HG03196 (cell line): ENCODE measurements at regions not wholly inside any gene's neighbourhood (a gene's known extent, or its start where the extent isn't known, plus 50 kb on each side); places are given as distances from the start of the nearest gene placed in this dataset.

Experiments used
- ATAC-seq: cut with Tn5 transposase; IDR thresholded peaks from one replicate; pipeline ENCODE4 v1.9.1; 2021; ENCODE audit not compliant: unreplicated experiment

DNA sequence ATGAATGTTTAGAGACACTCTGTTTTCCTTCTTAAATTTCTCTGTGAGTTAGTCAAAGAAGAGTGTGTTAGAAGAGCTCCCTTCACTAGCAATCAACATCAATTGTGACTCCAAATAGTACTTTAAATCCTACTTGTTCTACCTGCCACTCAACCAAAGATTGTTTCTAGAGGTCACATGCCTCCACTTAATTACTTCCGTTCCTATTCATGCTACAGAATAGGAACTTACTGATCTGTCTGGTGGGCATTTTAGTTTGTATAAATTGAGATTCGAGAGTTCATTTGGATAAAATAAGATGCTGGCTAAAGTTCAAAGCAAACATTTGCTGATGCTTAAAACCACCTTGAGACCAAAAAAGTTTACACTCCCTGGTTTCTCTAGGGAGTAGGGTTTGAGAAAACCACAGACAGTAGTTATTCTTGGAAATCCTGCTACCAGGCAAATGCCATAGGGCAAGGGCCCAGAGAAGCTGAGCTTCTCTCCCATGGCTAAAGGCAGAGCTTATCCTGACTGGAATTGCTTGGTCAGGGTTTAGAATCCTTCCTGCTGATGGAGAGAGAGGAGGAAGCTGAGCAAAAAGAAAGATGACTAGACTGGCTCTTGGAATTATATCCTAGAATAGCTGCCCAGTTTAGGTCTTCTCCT is 389.6 kb upstream of the ATP2B1 start:
- no peak for ATAC-seq

DNA sequence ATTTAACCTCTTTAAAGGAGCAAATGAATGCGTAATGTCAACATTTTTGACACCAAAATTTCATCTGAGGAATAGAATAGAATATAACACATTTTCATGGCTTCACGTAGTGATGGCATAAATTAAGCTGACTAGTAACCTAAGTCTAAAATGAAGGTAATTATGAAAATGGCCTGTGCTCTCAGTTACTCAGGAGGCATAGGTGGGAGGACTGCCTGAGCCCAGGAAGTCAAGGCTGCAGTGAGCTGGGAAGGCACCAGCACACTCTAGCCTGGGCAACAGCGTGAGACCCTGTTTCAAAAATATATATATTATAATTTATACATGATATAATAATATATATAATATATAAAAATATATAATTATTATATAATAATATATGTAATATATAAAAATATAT is 383.2 kb upstream of the ATP2B1 start:
- ATAC-seq, result no peak

DNA sequence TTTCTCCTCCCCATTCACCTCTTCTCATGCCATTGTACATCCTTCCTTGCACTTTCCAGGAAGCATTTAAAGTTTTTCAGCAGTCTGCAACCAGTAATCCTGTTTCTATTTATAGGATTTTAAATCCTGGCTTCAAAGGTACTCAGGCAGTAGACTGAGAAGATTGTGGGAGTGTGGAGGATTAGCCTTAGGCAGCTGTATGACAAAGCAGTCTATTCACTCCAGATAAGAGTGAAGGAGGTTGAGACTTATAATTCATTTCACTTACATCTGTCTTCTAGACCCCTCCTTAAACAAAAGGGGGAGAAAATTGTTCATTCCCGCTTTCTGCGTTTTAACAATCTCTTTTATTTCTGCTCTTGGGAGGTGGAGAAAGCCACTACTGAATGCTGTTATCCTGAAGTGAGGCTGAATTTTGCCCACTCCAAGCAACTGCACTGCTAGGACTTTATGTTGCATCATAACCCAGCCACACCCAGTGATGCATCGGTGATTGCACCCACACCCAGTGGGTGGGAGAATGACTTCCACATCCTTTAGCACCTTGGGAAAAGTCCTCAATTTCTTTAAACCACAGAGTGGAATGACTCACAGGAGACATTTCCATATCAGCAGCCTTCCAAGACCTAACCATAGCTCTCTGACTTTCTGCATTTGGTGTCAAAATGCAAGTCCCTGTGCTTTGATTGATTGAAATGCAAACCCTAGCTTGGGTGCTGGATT is 382.5 kb upstream of the ATP2B1 start:
- no peak for ATAC-seq

DNA sequence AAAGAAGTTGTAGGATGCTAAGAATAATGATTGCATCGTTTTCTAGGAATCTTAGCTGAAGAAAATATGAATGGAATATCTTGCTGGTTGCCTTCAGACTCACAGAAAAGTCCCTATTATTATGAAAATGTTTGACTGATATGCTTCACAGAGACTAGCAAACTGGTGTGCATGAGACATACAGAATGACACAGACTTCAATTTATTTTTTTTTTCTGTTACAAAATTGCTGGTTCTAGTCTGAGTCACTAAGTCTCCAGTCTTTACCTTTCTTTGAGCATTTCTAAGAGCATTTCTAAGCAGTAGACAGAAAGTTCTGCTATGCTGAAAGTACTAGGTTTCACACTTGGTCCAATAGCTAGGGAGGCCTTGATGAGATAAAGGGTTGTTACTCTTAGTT is 377.6 kb upstream of the ATP2B1 start:
- ATAC-seq, result no peak

DNA sequence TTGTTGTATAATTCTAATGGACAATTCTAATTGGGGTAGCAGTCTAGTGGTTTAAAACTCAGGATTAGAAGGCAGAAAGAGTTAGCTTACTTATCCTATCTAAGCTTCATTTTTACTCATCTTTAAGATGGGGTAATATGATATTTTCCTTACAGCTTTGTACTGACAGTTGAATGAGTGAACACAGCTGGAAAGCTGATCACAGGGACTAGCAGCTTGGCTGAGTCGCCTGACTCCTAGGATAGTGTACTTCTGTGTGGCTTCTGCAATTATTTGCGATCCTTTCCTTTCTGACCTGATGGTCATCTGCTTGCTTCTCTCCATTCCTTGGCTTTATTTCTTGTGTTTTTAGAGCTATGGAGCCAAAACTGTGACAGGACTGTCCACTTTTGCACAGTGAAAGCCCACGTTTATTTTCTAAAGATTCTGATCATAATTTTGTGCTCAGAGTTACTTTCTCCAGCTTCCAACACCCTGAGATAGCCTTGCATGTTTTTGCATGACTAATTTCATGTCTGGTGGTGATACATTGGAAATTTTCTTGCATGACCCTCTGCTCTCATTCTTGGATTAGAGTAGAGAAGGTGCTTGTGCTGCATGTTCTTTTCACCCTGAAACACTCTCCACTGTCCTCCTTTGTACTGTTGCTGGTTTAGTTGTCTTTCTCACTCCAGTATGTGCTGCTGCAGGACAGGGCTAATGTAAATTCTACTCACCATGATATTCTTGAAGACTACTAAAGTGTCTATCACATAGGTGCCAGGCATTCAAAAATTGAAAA is 377.0 kb upstream of the ATP2B1 start:
- ATAC-seq, result no peak

DNA sequence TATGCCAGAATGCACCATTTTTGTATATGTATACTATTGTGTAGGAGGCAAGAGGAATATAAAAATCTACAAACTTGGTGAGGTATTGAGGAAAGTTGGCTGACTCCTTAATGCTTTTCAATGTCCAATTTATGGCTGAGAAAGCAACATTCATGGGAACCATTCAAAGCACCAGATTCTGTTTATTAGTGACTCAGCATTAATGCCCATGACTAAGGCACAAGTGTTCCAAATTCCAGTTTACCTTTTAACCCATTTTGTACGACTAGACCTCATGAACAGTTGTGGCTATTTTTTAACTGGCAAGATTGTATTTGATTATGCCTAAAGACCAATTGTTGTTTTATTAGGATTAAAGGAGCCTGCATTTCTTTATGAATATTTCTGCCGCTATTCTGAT is 375.4 kb upstream of the ATP2B1 start:
- ATAC-seq, result no peak

DNA sequence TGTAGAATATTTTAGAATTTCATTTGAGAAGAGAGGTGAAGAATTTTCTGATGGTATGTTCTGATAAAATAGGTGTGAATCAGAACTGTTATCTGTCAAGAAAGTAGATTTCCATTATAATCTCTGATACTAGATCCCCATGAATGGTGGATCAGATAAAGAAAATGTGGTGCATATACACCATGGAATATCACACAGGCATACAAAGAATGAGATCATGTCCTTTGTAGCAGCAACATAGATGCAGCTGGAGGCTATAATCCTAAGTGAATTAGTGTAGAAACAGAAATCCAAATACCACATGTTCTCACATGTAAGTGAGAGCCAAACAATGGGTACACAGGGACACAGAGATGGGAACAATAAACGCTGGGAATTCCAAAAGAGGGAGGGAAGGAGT is 372.0 kb upstream of the ATP2B1 start:
- ATAC-seq, result no peak

DNA sequence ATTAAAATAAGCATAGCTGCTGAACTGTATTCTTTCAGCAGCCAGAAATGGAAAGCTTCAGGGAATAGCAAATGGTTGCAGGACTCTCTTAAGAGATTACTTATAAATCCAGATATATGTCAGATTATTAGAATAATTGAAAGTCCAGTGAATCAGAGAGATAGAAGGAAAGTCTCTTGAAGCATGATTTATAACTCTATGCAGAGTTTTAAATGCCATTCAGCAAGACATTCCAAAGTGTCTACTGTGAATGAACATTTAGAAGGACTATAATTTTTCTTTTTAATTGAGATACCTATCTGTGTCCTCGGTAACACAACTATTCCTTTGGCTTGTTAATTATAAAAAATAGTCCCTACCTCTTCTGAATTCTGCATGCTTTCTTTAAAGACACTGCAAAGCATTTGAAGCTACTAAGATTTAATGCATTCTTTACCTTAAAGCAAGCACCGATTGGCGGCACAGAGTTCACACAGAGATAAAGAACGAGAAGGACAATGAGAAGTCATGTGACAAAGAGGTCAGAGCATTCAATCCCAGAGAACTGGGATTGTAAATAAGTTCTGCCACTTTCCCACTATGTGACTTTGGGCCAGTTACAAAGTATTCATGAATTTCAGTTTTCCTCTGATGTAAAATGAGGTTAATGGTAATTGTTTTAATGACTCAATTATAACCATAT is 371.0 kb upstream of the ATP2B1 start:
- ATAC-seq, result no peak

DNA sequence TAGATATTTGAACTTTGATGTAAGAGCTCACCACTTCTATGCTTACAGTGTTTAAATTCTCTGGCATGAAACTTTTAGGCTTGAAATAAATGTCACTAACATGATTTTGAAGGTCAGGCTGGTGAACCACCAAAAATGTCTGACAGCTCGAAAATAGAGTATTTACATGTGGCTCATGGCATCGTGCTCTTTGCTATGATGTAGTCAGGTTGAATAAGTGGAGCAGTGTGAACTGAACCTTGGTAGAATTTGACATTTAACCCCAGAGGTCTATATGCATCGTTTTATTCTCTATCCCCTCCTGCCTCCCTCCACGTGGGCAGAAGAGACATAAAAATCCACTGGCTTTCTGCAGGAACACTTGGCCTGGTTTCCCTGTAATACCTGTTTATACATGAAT is 369.7 kb upstream of the ATP2B1 start:
- no peak for ATAC-seq

DNA sequence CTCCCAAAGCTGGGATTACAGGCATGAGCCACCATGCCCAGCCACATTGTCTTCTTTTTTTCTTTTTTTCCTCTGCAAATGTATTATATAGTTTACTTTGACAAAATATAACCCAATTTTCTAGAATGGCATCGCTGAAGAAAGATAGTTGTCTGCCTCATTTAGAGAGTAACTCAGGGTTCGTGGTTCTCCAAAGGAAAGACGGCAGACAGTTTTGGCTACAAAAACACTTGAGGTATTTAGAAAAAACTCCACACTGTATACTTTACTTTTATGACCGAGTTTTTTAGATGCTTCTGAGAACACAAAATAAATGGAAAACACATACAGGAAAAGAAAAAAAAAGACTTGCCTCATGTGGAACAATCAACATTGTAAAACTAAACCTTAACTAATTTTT is 369.1 kb upstream of the ATP2B1 start:
- ATAC-seq, result no peak

DNA sequence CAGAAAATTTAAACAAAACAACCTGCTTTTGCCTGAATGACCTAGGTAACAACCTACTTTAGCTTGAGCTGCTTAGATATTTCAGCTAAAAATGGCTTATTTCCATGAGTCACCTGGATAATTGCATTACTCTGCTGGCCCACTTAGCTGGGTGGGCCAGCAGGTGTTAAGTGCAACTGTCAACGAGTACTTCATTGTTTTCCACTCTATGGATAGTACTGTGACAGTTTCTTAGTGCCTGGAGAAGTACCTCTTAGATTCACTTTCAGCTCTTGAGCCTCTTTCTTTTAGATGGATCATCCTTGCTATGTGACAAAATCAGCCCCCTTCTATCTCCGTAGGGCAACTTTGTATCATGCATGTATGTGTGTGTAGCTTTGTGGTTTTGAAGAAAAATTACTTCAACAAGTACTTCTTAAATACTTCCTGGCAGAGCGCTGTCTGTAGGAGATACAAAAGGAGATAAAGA is 368.2 kb upstream of the ATP2B1 start:
- no peak for ATAC-seq

DNA sequence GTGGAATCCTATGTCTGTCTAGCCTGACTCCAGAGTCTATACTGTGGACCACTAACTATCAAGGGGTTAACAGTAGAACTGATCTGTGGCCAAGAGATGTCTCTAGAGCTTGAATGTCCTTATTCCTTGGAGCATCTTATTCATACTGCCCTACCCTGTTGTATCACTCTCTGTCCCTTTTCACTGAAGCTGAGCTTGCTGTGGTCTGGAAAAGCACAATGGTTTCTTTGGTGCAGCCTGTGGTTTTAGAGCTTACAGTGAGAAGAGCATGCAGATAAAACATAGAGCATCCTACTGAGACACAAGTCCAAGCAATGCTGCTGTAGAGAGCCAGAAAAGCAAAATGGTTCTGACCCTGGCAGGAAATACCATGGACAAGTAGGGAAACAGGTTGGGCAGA is 367.0 kb upstream of the ATP2B1 start:
- no peak for ATAC-seq

DNA sequence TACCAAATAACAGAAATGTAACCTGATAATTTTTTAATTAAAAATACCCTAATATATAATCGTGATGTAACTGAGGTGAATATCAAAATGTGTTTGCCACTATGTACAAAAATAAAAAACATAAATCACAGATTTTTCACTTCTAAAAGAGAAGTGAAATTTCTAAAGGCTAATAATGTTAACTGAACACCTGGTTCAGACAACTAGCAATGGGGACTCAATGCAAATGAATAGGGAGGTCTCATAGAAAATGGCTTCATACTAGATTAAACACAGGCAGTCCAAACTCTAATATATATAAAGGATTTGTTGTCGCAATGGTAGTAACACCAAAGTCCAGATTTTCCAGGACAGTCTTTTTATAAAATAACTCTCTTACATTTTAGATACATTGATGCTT is 365.4 kb upstream of the ATP2B1 start:
- ATAC-seq, result no peak

DNA sequence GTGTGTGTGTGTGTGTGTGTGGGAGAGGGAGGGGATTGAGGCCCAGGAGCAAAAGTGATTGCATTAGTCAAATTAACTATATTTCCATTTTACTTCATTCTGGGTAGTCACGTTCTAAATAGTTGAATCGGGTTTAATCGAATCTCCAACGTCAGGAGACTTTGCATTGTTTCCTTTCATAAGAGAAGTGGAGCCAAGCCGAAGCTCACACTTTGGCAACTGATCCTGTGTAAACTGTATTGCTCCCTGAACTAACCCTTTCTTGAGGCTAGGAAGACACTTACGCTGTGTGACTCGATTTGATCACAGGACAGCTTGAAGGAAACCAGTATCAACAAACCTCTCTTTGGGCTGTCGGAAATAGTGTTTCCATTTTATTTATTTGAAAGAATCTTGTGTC is 363.4 kb upstream of the ATP2B1 start:
- no peak for ATAC-seq

DNA sequence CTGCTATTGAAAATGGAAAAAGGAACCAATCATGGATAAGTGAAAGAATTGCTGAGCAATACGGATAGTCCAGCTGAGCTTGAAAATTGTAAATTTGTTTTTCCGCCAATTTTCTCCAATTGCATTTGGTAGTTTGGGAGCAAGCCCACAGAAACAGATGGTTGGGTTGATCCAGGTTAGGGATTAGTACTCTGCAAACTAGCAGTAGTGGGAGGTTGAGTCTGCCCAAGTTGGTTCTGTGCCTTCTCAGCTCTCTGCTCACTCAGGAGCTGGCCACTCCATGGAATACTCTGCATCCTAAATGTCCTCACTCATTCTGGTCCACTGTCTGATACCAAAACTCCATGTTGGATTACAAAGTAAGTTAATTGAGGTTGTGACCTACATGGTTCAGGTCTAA is 361.1 kb upstream of the ATP2B1 start:
- ATAC-seq, result no peak

DNA sequence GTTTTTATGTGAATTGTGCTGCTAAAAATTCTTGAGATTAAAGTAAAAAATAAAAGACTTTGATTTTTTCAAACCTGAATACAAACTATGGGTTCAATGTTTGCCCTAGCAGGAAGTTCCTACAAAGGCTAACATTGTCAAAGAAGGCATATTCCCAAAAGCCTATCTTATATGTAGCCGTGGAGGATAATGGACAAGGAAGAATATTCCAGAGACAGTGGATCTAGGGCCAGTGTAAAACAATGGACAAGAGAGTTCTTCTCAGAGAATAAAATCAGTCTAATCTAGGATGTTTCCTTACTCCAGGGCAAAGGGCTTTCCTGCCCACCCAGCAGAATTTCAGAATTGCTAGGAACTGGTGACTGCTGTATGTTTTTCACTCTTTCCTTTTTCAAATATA is 359.2 kb upstream of the ATP2B1 start:
- no peak for ATAC-seq

DNA sequence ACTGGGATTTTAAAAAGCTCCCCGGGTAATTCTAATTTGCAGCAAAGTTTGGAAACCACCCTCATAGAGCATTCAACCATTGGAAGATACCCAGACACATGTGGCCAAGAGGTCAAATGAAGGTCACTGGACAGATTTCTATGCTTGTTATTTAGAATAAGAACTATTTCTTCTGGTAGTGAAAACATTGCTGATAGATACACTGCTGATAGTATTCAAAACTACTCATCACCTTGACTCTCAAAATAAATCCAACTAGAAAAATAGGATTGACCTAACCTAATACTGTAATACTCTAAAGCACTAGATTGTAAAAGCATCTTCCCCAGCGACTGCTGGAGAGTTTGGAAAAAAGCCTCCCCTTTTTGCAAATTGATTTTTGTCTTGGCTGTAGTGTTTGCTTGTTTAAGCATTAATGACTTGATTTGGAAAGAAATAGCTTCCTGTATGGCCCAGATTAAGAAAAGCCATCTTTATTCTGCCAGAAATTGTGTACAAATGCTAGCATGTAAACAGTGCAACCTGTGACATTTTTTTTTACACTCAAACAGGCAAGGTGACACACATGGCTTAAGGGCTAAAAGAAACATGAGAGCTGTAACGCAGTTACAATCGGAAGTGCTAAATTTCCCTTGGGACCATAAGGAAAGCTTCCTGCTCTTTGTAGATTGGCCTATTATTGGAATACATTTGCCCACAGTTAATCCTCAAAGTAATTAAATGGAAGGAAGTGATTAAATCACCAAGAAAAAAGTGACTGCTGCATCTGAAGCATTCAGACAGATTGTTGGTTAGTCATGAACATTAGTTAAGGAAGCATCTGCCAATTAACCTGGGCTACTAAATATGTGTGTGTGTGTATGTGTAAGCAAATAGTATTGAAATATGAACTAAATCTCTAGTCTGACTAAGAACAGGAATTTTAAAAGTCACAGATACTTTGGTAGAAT is 356.5 kb upstream of the ATP2B1 start:
- ATAC-seq, result no peak

DNA sequence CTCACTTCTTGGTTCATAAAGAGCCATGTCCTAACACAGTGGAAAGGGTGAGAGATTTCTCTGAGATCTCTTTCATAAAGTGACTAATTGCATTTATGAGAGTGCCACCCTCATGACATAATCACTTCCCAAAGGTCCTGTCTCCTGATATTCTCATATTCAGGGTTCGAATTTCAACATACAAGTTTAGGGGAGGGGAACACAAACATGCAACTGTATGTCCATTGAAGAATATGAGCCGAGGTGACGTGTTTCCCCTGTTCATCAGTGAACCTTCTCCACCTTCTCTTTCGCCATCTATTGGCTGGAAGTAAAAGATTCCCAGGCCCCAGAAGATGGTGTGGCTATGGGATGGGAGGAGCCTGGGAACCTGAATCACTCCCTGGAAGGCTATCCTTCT is 354.2 kb upstream of the ATP2B1 start:
- ATAC-seq, result no peak

DNA sequence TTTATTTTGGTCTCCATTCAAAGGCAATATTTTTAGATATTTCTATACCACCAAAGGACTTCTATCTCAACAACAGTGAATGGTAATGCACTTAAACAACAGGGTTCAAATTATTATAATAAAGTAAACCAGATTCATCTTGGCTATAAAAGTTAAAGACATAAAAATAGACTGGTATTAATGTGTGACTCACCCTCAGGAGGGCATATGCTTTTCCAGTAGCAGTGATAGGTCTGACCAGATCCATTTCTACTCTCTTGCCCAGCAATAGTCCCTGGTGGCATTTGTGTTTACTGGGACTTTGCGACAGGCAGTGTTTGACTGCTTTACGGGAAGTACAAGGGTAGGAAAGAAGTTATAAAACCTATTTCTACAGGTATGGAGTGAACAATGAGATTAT is 353.2 kb upstream of the ATP2B1 start:
- ATAC-seq, result no peak

DNA sequence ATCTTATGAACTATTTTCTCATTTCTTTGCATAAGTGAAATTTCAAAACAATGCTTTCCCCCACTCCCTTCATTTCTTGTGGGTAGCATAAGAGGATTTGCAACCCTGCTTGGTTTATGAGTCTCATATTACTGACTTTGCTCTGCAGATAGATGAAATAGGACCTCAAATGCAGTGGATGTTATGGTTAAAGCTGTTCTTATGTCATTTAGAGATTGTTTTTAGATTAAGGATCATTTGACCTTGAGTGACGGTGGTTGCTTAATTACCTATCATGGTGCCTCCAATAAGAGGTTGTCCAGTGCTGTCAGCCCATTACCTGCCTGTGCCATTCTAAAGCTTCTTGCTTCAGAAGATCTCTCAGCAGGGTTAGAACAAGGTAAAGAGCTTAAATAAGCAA is 351.4 kb upstream of the ATP2B1 start:
- ATAC-seq, result no peak
